ENCODE measurements at regions not wholly inside any gene's neighbourhood (a gene's known extent, or its start where the extent isn't known, plus 50 kb on each side); places are given as distances from the start of the nearest gene placed in this dataset.

GRCh38 chr11:82676483-82677094, 57.1 kb downstream of the FAM181B start:
- no peak overlapping the region for H3K27ac Mint-ChIP-seq
- ATAC-seq, result no peak

GRCh38 chr11:82675838-82676237, 57.8 kb downstream of the FAM181B start:
- intact Hi-C loops (cut with micrococcal nuclease), result no loop called here
- Mint-ChIP-seq H3K9me3 (no peaks in the 10 kb centered on the region), H3K4me1 (ENCODE audit: low read depth) (no peaks in the 10 kb centered on the region), H3K4me3 (no peak overlapping the region), H3K27ac (no peak overlapping the region), H3K27me3 (no peaks in the 10 kb centered on the region), H3K36me3 (ENCODE audit: low read depth) (no peaks in the 10 kb centered on the region)
- ATAC-seq (no peak), DNase-seq (no peak)
- CTCF ChIA-PET, result no interaction called here
- TF ChIP-seq CTCF (IDR thresholded peaks at IDR 0.05), result no peak
- POLR2A ChIA-PET, result no interaction called here

More at GRCh38 chr11:82676483-82677094, 57.1 kb downstream of the FAM181B start:
- Mint-ChIP-seq H3K27me3 (no peaks in the 10 kb centered on the region), H3K36me3 (ENCODE audit: low read depth) (no peaks in the 10 kb centered on the region), H3K4me3 (no peak overlapping the region), H3K4me1 (ENCODE audit: low read depth) (no peaks in the 10 kb centered on the region), H3K9me3 (no peaks in the 10 kb centered on the region)
- CTCF ChIA-PET, result interaction anchor here (1.1 to 1.3 kb wide), 2 partner anchors 19 to 25 kb away, joined by 5 read pairs; no protein-coding TSS in a partner anchor
- intact Hi-C loops (cut with micrococcal nuclease), result no loop called here
- DNase-seq, result no peak
- POLR2A ChIA-PET, result no interaction called here
- TF ChIP-seq CTCF (IDR thresholded peaks at IDR 0.05), result peak; percentile 43

GRCh38 chr11:82673631-82674030, 60.0 kb downstream of the FAM181B start:
- Mint-ChIP-seq H3K36me3 (ENCODE audit: low read depth) (no peaks in the 10 kb centered on the region), H3K4me1 (ENCODE audit: low read depth) (no peaks in the 10 kb centered on the region), H3K27me3 (peaks cover 6% of the 10 kb centered on the region), H3K4me3 (no peak overlapping the region), H3K27ac (no peak overlapping the region), H3K9me3 (no peaks in the 10 kb centered on the region)
- TF ChIP-seq CTCF (IDR thresholded peaks at IDR 0.05), result no peak
- CTCF ChIA-PET, result no interaction called here
- DNase-seq (no peak), ATAC-seq (no peak)
- intact Hi-C loops (cut with micrococcal nuclease), result no loop called here
- POLR2A ChIA-PET, result no interaction called here

GRCh38 chr11:82671451-82671850, 62.2 kb downstream of the FAM181B start:
- no peaks in the 10 kb centered on the region for H3K4me1 Mint-ChIP-seq (ENCODE audit: low read depth)
- no peak for DNase-seq
- no peak overlapping the region for H3K27ac Mint-ChIP-seq
- no peak for ATAC-seq
- intact Hi-C loops (cut with micrococcal nuclease), result no loop called here
- no peaks in the 10 kb centered on the region for H3K9me3 Mint-ChIP-seq
- ChIA-PET POLR2A (no interaction called here), CTCF (interaction anchor here (0.9 kb wide), 1 partner anchor 28 kb away, joined by 3 read pairs; no protein-coding TSS in a partner anchor)
- no peak for TF ChIP-seq CTCF (IDR thresholded peaks at IDR 0.05)
- H3K27me3 Mint-ChIP-seq, result peaks cover 8% of the 10 kb centered on the region
- H3K4me3 Mint-ChIP-seq, result no peak overlapping the region
- H3K36me3 Mint-ChIP-seq (ENCODE audit: low read depth), result no peaks in the 10 kb centered on the region

- Mint-ChIP-seq H3K4me1 (ENCODE audit: low read depth) (no peaks in the 10 kb centered on the region), H3K36me3 (ENCODE audit: low read depth) (no peaks in the 10 kb centered on the region), H3K9me3 (no peaks in the 10 kb centered on the region), H3K27ac (no peak overlapping the region), H3K27me3 (peaks cover 2% of the 10 kb centered on the region), H3K4me3 (no peak overlapping the region)
- DNase-seq, result no peak
- intact Hi-C loops (cut with micrococcal nuclease), result no loop called here
- TF ChIP-seq CTCF (IDR thresholded peaks at IDR 0.05), result no peak
- ATAC-seq, result no peak
- POLR2A ChIA-PET, result no interaction called here
- CTCF ChIA-PET, result no interaction called here
Observed at GRCh38 chr11:82663535-82663934, 70.1 kb downstream of the FAM181B start.
